Keratinocyte (primary cell): ENCODE measurements at regions not wholly inside any gene's neighbourhood (a gene's known extent, or its start where the extent isn't known, plus 50 kb on each side); places are given as distances from the start of the nearest gene placed in this dataset.

ENCODE experiments used
- CTCF ChIP-seq, 3 experiments: IDR thresholded peaks in 1 of 3; conservative IDR thresholded peaks in 1 of 3; optimal IDR thresholded peaks in 1 of 3; 2 replicates in 2 of 3; 3 replicates in 1 of 3; pipeline versions ENCODE3 to v1.5.1; 2011; ENCODE audit warnings: low read length in 3 of 3, mild to moderate bottlenecking in 3 of 3, moderate library complexity in 2 of 3, control low read depth in 1 of 3, inconsistent platforms in 1 of 3; ENCODE audit not compliant: insufficient read depth in 2 of 3; ENCODE audit errors: extremely low read depth in 1 of 3
- EZH2 ChIP-seq: IDR thresholded peaks from one replicate; pipeline ENCODE4 v1.6.1; 2012; ENCODE audit warnings: inconsistent platforms, mild to moderate bottlenecking, low read length, moderate library complexity

GRCh38 chr13:109873351-109874123 is 87.2 kb upstream of the IRS2 start:
- TF ChIP-seq CTCF (optimal IDR thresholded peaks at IDR 0.05 in 1 of 3, IDR thresholded peaks at IDR 0.05 in 1 of 3, conservative IDR thresholded peaks at IDR 0.05 in 1 of 3; ENCODE audit: extremely low read depth in 1 of 3, insufficient read depth in 2 of 3, low read length in 3 of 3) (no peak), EZH2 (no peak)
